ENCODE measurements at regions not wholly inside any gene's neighbourhood (a gene's known extent, or its start where the extent isn't known, plus 50 kb on each side); places are given as distances from the start of the nearest gene placed in this dataset.
"Not testable (repeated sequence)": the region's sequence is repeated elsewhere in the genome, so short reads cannot be mapped to it uniquely, and the experiment has no call there.

GRCh38 chr1:67500413-67500959 is 70.3 kb upstream of the SERBP1 start:
- Histone ChIP-seq H3K9ac (no peak overlapping the region), H3K79me2 (ENCODE audit: insufficient read depth, low read depth) (no peaks in the 10 kb centered on the region), H4K20me1 (ENCODE audit: insufficient read depth) (no peaks in the 10 kb centered on the region), H3K4me2 (peak overlapping the region; percentile 43; the same call in 1 of the 2 replicates), H3K27ac (no peak overlapping the region), H3K36me3 (ENCODE audit: insufficient read depth) (no peaks in the 10 kb centered on the region), H3K4me3 (IDR thresholded peaks at IDR 0.05; ENCODE audit: insufficient read depth, low read depth, low read length) (no peak overlapping the region), H2AFZ (ENCODE audit: low read depth) (peak overlapping the region; percentile 34; the same call in 1 of the 2 replicates), H3K4me1 (ENCODE audit: low read depth, poor library complexity, severe bottlenecking) (no peaks in the 10 kb centered on the region), H3K27me3 (ENCODE audit: insufficient read depth, low read depth) (no peaks in the 10 kb centered on the region)
- peak; percentile 81 for TF ChIP-seq CTCF (conservative IDR thresholded peaks at IDR 0.05; ENCODE audit: low read depth, low read length)

- Histone ChIP-seq H3K27me3 (ENCODE audit: insufficient read depth, low read depth) (no peaks in the 10 kb centered on the region), H4K20me1 (ENCODE audit: insufficient read depth) (no peaks in the 10 kb centered on the region), H3K4me2 (no peak overlapping the region), H3K9ac (no peak overlapping the region), H3K4me3 (IDR thresholded peaks at IDR 0.05; ENCODE audit: insufficient read depth, low read depth, low read length) (no peak overlapping the region), H3K27ac (no peak overlapping the region), H3K79me2 (ENCODE audit: insufficient read depth, low read depth) (no peaks in the 10 kb centered on the region), H3K4me1 (ENCODE audit: low read depth, poor library complexity, severe bottlenecking) (no peaks in the 10 kb centered on the region), H2AFZ (ENCODE audit: low read depth) (no peak overlapping the region), H3K36me3 (ENCODE audit: insufficient read depth) (no peaks in the 10 kb centered on the region)
- no peak for TF ChIP-seq CTCF (conservative IDR thresholded peaks at IDR 0.05; ENCODE audit: low read depth, low read length)
Observed at GRCh38 chr1:67503974-67504373, 73.8 kb upstream of the SERBP1 start.

- H3K4me3 ChIP-seq (IDR thresholded peaks at IDR 0.05; ENCODE audit: insufficient read depth, low read depth, low read length); H3K79me2 ChIP-seq (ENCODE audit: insufficient read depth, low read depth); H3K36me3 ChIP-seq (ENCODE audit: insufficient read depth); H4K20me1 ChIP-seq (ENCODE audit: insufficient read depth); H2AFZ ChIP-seq (ENCODE audit: low read depth); H3K4me1 ChIP-seq (ENCODE audit: low read depth, poor library complexity, severe bottlenecking); H3K27ac ChIP-seq; H3K27me3 ChIP-seq (ENCODE audit: insufficient read depth, low read depth); H3K4me2 ChIP-seq; H3K9ac ChIP-seq: not testable (repeated sequence)
Observed at GRCh38 chr1:67513392-67514294, 83.4 kb upstream of the SERBP1 start.

GRCh38 chr1:67514300-67514699 is 84.1 kb upstream of the SERBP1 start:
- Histone ChIP-seq H3K4me1 (ENCODE audit: low read depth, poor library complexity, severe bottlenecking) (no peaks in the 10 kb centered on the region), H3K4me3 (IDR thresholded peaks at IDR 0.05; ENCODE audit: insufficient read depth, low read depth, low read length) (no peak overlapping the region), H3K27ac (no peak overlapping the region), H3K4me2 (no peak overlapping the region), H3K79me2 (ENCODE audit: insufficient read depth, low read depth) (no peaks in the 10 kb centered on the region), H3K36me3 (ENCODE audit: insufficient read depth) (no peaks in the 10 kb centered on the region), H2AFZ (ENCODE audit: low read depth) (no peak overlapping the region), H3K27me3 (ENCODE audit: insufficient read depth, low read depth) (no peaks in the 10 kb centered on the region), H4K20me1 (ENCODE audit: insufficient read depth) (no peaks in the 10 kb centered on the region), H3K9ac (no peak overlapping the region)
- TF ChIP-seq CTCF (conservative IDR thresholded peaks at IDR 0.05; ENCODE audit: low read depth, low read length), result no peak

- no peaks in the 10 kb centered on the region for H4K20me1 ChIP-seq (ENCODE audit: insufficient read depth)
- TF ChIP-seq CTCF (conservative IDR thresholded peaks at IDR 0.05; ENCODE audit: low read depth, low read length), result no peak
- no peaks in the 10 kb centered on the region for H3K36me3 ChIP-seq (ENCODE audit: insufficient read depth)
- H3K4me1 ChIP-seq (ENCODE audit: low read depth, poor library complexity, severe bottlenecking), result no peaks in the 10 kb centered on the region
- no peaks in the 10 kb centered on the region for H3K27me3 ChIP-seq (ENCODE audit: insufficient read depth, low read depth)
- H3K4me2 ChIP-seq, result no peak overlapping the region
- H3K27ac ChIP-seq, result no peak overlapping the region
- no peak overlapping the region for H3K4me3 ChIP-seq (IDR thresholded peaks at IDR 0.05; ENCODE audit: insufficient read depth, low read depth, low read length)
- no peak overlapping the region for H2AFZ ChIP-seq (ENCODE audit: low read depth)
- no peak overlapping the region for H3K9ac ChIP-seq
- H3K79me2 ChIP-seq (ENCODE audit: insufficient read depth, low read depth), result no peaks in the 10 kb centered on the region
Observed at GRCh38 chr1:67514786-67515185, 84.6 kb upstream of the SERBP1 start.
